ES-I3 (cell line): ENCODE measurements at regions not wholly inside any gene's neighbourhood (a gene's known extent, or its start where the extent isn't known, plus 50 kb on each side); places are given as distances from the start of the nearest gene placed in this dataset.
"Not testable (repeated sequence)": the region's sequence is repeated elsewhere in the genome, so short reads cannot be mapped to it uniquely, and the experiment has no call there.

ENCODE experiments used
- H3K36me3 ChIP-seq: 2 replicates; pipeline ENCODE4 v1.6.1; 2013; ENCODE audit warnings: mild to moderate bottlenecking, low read length, control low read depth, moderate library complexity; ENCODE audit not compliant: insufficient read depth
- H3K4me1 ChIP-seq: 2 replicates; pipeline ENCODE4 v1.6.1; 2013; ENCODE audit warnings: mild to moderate bottlenecking, control low read depth, low read length; ENCODE audit not compliant: insufficient read depth
- H3K9ac ChIP-seq: 2 replicates; pipeline ENCODE4 v1.6.1; 2013; ENCODE audit warnings: low read depth, mild to moderate bottlenecking, low read length, moderate library complexity
- H3K9me3 ChIP-seq: 2 replicates; pipeline ENCODE4 v1.6.1; 2013; ENCODE audit warnings: mild to moderate bottlenecking, low read length, moderate library complexity; ENCODE audit not compliant: control insufficient read depth, insufficient read depth

DNA sequence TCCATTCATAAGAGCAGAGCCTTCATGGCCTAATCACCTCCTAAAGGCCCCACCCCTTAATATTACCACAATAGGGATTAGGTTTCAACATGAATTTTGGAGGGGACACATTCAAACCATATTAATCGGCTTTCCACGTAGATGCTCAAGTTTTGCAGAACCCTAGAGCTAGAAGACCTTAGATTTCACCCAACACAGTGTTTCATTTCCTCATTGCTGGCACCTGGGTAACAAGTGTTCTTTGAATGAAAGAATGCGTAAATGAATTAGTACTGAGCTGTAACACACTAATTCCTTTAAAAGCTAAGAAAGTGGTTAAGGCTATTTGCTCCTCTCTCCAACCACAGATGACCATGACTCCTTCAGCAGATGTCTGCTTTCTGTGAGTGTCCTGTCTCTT, 252.5 kb downstream of the SMAD2 start:
- H3K9me3 ChIP-seq, result no peaks in the 10 kb centered on the region
- H3K4me1 ChIP-seq, result no peaks in the 10 kb centered on the region
- H3K9ac ChIP-seq, result no peak overlapping the region
- no peaks in the 10 kb centered on the region for H3K36me3 ChIP-seq

DNA sequence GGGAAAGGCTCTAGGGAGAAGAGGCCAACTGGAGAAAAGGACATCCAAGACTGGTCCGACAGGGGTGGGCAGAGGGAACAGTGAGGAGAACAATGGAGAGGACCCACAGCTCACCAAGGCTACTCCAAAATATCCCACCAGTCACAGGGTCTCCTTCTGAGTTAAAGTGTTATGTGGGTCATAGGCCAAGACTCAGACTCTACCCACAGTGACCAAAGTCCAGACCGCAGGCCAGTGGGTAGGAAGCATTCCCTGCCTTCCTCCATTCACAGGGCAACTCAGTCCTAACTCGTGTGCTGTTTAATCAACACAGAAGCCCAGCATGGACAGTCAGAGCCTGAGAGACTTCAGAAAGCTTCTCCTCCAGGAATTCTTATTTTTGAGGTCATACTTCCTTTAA, 260.6 kb downstream of the SMAD2 start:
- Histone ChIP-seq H3K4me1 (no peaks in the 10 kb centered on the region), H3K9me3 (no peaks in the 10 kb centered on the region), H3K36me3 (no peaks in the 10 kb centered on the region), H3K9ac (no peak overlapping the region)

DNA sequence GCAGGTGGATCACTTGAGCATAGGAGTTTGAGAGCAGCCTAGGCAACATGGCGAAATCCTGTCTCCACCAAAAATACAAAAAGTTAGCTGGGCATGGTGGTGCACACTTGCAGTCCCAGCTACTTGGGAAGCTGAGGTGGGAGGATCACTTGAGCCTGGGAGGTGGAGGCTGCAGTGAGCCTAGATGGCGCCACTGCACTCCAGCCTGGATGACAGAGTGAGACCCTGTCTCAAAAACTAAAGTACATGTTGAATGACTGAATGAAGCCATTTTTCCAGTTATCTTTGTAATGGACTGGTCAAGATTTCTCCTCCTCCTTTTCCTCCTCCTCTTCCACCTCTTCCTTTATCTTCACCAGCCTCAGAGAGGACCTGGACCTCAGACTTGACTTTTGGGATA, 272.0 kb downstream of the SMAD2 start:
- Histone ChIP-seq H3K4me1 (no peaks in the 10 kb centered on the region), H3K9me3 (peaks cover 7% of the 10 kb centered on the region), H3K36me3 (no peaks in the 10 kb centered on the region), H3K9ac (no peak overlapping the region)

DNA sequence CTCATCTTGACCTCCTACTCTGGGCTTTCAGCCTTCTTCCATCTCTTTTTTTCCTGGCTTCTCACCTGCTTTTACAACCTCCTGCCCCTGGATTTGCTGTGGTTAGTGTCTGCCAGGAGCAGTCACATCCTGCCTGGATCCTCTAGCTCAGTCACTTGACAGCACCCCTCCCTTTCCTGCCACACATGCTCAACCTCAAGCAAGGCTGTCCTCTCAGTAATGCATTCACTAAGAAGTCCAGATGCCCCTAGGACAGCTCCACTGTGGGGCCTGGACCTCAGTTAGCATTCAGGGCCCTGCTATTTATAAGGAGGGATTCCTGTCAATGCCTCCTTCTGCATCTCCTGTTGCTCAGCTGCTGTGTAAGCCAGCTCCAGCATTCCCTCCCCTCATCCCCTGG, 275.5 kb downstream of the SMAD2 start:
- Histone ChIP-seq H3K4me1 (no peaks in the 10 kb centered on the region), H3K9me3 (peaks cover 7% of the 10 kb centered on the region), H3K9ac (no peak overlapping the region), H3K36me3 (no peaks in the 10 kb centered on the region)

- H3K9me3 ChIP-seq, result no peaks in the 10 kb centered on the region; the same call in 1 of the 2 replicates
- no peaks in the 10 kb centered on the region for H3K4me1 ChIP-seq
- H3K9ac ChIP-seq, result no peak overlapping the region
- H3K36me3 ChIP-seq, result no peaks in the 10 kb centered on the region; the same call in 1 of the 2 replicates
Observed at GRCh38 chr18:47644896-47645295, 285.6 kb downstream of the SMAD2 start.

DNA sequence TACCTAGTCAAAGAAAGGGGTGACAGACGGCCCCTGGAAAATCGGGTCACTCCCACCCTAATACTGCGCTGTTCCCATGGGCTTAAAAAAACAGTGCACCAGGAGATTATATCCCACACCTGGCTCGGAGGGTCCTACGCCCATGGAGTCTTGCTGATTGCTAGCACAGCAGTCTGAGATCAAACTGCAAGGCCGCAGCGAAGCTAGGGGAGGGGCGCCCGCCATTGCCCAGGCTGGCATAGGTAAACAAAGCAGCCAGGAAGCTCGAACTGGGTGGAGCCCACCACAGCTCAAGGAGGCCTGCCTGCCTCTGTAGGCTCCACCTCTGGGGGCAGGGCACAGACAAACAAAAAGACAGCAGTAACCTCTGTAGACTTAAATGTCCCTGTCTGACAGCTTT, 292.9 kb downstream of the SMAD2 start:
- H3K4me1 ChIP-seq, H3K9me3 ChIP-seq, H3K36me3 ChIP-seq, H3K9ac ChIP-seq: not testable (repeated sequence)

- Histone ChIP-seq H3K36me3 (no peaks in the 10 kb centered on the region), H3K9me3 (no peaks in the 10 kb centered on the region)
Observed at GRCh38 chr18:47635416-47635815, 295.0 kb downstream of the SMAD2 start.

DNA sequence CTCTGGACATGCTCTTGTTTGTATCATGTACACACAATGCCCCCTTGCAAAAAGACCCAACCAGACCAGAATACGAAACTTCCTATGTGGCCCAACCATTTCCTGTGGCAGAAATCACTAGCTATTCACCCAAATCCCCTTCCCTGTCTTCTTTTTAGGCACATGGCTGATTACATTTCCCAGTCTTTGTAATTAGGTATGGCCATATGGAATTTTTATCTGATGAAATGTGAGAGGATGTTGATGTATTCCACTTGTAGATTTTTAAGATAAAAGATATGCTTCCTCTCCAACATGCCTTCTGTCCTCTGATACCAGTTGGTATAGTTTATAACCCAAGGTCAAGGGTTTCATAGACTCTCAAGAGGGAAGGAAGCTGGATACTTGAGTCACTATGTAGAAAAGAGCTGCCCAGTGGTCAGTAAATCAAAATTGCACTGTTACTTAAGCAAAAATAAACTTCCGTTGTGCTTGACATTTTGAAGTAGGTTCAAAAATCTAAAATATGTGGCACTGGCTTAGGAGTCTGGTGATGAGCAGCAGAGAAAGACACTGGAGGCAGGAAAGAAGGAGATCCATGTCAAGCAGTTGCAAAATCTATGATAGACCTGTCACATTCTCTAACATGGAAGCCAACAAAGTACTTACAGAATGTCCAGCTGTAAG, 297.4 kb downstream of the SMAD2 start:
- no peak overlapping the region for H3K9ac ChIP-seq
- no peaks in the 10 kb centered on the region for H3K9me3 ChIP-seq
- H3K36me3 ChIP-seq, result no peaks in the 10 kb centered on the region
- H3K4me1 ChIP-seq, result no peaks in the 10 kb centered on the region

More at GRCh38 chr18:47635416-47635815, 295.0 kb downstream of the SMAD2 start:
- Histone ChIP-seq H3K4me1 (no peaks in the 10 kb centered on the region), H3K9ac (no peak overlapping the region)

- H3K9ac ChIP-seq, result no peak overlapping the region
- no peaks in the 10 kb centered on the region for H3K4me1 ChIP-seq
- H3K9me3 ChIP-seq, result no peaks in the 10 kb centered on the region
- H3K36me3 ChIP-seq, result no peaks in the 10 kb centered on the region
Observed at GRCh38 chr18:47628893-47629292, 301.6 kb downstream of the SMAD2 start.

GRCh38 chr18:47628240-47628781, 302.1 kb downstream of the SMAD2 start:
- H3K9ac ChIP-seq, result no peak overlapping the region
- H3K36me3 ChIP-seq, result no peaks in the 10 kb centered on the region
- H3K4me1 ChIP-seq, result no peaks in the 10 kb centered on the region
- no peaks in the 10 kb centered on the region for H3K9me3 ChIP-seq

DNA sequence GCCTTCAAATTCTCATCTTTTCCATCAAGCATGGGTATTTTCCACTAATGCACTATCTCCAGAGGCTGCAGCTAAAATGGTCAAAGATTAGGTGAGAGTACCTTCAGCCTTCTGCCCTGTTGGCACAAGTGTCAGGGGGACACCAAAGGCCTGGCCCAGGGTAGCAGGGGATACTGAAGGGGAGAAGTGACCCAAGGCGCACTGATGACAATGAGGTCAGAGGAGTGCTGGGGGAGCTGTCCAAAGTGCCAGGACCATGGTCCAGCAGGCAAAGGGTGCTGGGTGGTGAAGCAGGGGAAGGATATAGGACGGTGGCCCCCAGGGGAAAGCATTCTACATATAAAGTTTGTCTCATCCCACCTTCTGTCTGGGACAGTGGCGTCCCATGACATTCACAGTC, 303.4 kb downstream of the SMAD2 start:
- Histone ChIP-seq H3K9ac (no peak overlapping the region), H3K36me3 (no peaks in the 10 kb centered on the region), H3K4me1 (no peaks in the 10 kb centered on the region), H3K9me3 (no peaks in the 10 kb centered on the region)

GRCh38 chr18:47619771-47620448, 310.5 kb downstream of the SMAD2 start:
- H3K36me3 ChIP-seq, result no peaks in the 10 kb centered on the region
- H3K4me1 ChIP-seq, result peaks cover 4% of the 10 kb centered on the region; the same call in 1 of the 2 replicates
- no peaks in the 10 kb centered on the region for H3K9me3 ChIP-seq
- H3K9ac ChIP-seq, result no peak overlapping the region

DNA sequence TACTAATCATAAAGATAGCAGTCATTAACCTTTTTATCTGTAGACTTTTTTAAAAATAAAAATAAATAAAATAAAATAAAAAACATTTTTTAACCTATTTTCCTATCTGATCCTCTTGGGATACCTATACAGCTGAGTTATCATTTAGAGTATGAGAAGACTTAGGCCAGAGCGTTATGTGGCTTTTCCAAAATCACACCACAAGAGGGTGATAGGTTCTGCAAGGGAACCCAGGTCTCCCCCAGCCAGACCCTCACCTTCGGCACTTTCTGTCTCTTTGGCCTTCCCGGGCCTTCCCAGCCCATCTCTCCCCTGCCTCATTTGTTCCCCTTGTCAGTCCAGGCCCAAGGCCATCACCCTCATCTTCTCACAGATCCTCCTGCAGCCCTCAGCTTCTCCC, 311.7 kb downstream of the SMAD2 start:
- Histone ChIP-seq H3K36me3 (no peaks in the 10 kb centered on the region), H3K9me3 (no peaks in the 10 kb centered on the region), H3K9ac (no peak overlapping the region), H3K4me1 (peaks cover 4% of the 10 kb centered on the region; the same call in 1 of the 2 replicates)

DNA sequence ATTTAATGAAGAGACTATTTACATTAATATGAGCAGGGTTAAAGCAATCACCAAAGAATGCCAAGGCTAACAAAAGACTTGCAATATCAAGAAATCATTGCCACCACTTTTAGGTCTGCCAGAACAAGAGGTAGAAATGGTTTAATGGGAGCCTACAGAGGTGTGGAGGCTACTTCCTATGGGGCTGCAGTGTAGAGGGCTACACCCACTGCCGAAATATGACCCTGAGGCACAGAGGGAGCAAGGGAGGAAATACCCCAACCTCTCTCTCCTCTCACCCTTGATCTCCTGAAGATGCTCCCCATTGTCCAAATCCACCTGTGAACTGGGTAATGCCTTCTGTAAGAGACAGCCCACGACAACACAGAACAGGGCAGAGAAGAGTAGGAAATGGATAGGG, 315.4 kb downstream of the SMAD2 start:
- H3K9me3 ChIP-seq, result peaks cover 3% of the 10 kb centered on the region
- no peaks in the 10 kb centered on the region for H3K36me3 ChIP-seq
- H3K4me1 ChIP-seq, result peaks cover 4% of the 10 kb centered on the region; the same call in 1 of the 2 replicates
- no peak overlapping the region for H3K9ac ChIP-seq

DNA sequence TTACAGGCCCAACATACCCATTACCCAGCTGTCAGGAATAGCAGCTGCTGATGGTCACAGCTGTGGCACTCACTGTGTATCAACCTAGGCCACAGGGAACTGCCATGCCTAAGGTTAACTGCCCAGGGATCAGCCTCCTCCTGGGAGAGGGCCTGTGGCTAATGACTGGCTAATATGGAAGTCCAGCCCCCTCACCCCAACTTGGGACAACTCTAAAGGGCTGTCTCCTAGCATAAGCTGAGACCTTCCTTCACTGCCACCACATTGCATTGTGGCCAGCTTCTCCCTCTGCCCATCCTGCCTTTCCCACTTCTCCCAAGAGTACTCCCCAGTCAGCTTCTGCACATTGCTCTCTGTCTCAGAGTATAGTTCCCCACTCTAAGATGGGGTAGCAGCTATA, 316.5 kb downstream of the SMAD2 start:
- Histone ChIP-seq H3K36me3 (no peaks in the 10 kb centered on the region), H3K9me3 (peaks cover 3% of the 10 kb centered on the region), H3K9ac (no peak overlapping the region), H3K4me1 (peaks cover 4% of the 10 kb centered on the region; the same call in 1 of the 2 replicates)
